Right lobe of liver (tissue), 6 donors: ENCODE measurements at regions not wholly inside any gene's neighbourhood (a gene's known extent, or its start where the extent isn't known, plus 50 kb on each side); places are given as distances from the start of the nearest gene placed in this dataset.

Source experiments
- ATAC-seq, 4 donors: fragments of 200-7000 bp; cut with Tn5 transposase; one replicate each; pipeline ENCODE4 v1.9.1; 2020; ENCODE audit warnings: mild to moderate bottlenecking in 4 of 4, moderate library complexity in 4 of 4
- DNase-seq, 3 donors: peaks; one replicate each; pipeline ENCODE4 v3.0.0-alpha.2; 2020
- H3K27ac ChIP-seq, 3 donors: fragments of 200-600 bp; one replicate each; pipeline ENCODE4 v1.8.0; 2022
- H3K27me3 ChIP-seq, 2 donors: fragments of 200-600 bp; one replicate each; pipeline ENCODE4 v1.8.0; 2022
- H3K36me3 ChIP-seq, 4 donors: fragments of 200-600 bp; sonication (generic) in 1 of 4; one replicate each; pipeline versions ENCODE4 v1.5.1 to v1.8.0; 2017 to 2022; ENCODE audit warnings: control low read depth in 1 of 4
- H3K4me1 ChIP-seq, 4 donors: fragments of 200-600 bp; sonication (generic) in 1 of 4; one replicate each; pipeline versions ENCODE4 v1.5.1 to v1.8.0; 2017 to 2022; ENCODE audit warnings: control low read depth in 1 of 4
- H3K4me3 ChIP-seq, 3 donors: fragments of 200-600 bp; one replicate each; pipeline ENCODE4 v1.8.0; 2022
- H3K9me3 ChIP-seq, 4 donors: fragments of 200-600 bp; sonication (generic) in 1 of 4; one replicate each; pipeline versions ENCODE4 v1.5.1 to v1.8.0; 2017 to 2022; ENCODE audit warnings: control low read depth in 1 of 4
- CTCF ChIP-seq, 4 donors: fragments of 200-600 bp in 3 of 4; fragments of 450-650 bp in 1 of 4; IDR thresholded peaks; one replicate each; pipeline versions ENCODE4 v1.5.1 to v1.8.0; 2016 to 2022; ENCODE audit warnings: antibody characterized with exemption in 4 of 4, mild to moderate bottlenecking in 2 of 4
- POLR2A ChIP-seq: fragments of 450-650 bp; IDR thresholded peaks from one replicate; pipeline ENCODE4 v1.6.1; 2017; ENCODE audit warnings: antibody characterized with exemption, mild to moderate bottlenecking
- WGBS: methylation state at CpG from one replicate; pipeline ENCODE4 v1.1.6; 2018; ENCODE audit warnings: low coverage, low lambda C conversion rate; ENCODE audit not compliant: insufficient coverage; ENCODE audit errors: missing lambda C conversion rate; 5-methylcytosine and 5-hydroxymethylcytosine counted together
- intact Hi-C, 2 donors: fragments of 100-400 bp; cut with DNase I; formaldehyde crosslinking; loops; one replicate each; pipeline versions ENCODE4 v1.11.2 to v1.14.1; 2022
- donor health status: DM: no; HTN: yes; CAD: no.
- donor health status: DM: no; HTN: no; CAD: no.
- donor health status: DM: no; HTN: no; CAD: no.
- donor health status: DM: no; HTN: yes; CAD: no.
- donor health status: DM: no; HTN: yes; CAD: no.

DNA sequence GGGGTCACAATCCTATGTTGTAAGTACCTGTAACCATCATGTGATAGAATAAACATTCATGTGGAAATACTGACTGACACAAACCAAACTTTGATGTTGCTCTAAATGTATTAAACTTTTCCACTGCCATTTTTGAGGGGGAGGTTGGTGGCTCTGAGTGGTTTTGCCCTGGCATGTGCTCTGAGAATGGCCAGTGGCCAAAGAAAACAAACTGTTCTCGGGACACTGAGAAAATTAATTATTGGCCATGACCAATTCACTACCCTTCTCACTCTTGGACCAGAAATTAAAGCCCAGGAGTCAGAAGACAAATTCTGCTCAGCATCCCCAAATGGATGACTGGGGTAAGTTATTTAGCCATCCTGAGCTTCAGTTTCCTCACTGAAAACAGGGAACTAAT, 195.9 kb downstream of the XPNPEP1 start:
- intact Hi-C loops = no loop called here

DNA sequence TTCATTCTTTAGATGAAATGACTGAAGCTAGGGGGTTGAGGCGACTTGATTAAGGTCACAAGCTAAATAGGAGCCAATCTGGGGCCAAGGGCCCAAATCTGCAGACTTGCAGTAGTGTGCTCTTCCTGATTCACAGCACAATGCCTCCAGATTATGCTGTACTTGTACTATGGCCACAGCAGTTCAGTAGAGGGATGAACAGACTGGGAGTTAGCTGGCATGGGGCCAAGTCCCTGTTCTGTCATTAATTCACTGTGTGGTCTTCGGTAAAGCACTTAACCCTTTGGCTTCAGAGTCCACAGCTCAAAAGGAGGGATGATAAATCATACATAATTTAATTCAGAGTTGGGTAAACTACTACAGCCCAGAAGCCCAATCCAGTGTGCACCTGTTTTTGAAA, 196.8 kb downstream of the XPNPEP1 start:
- Histone ChIP-seq H3K4me3 (no peak overlapping the region), H3K27ac (no peak overlapping the region), H3K9me3 (no peaks in the 10 kb centered on the region), H3K4me1 (no peaks in the 10 kb centered on the region), H3K36me3 (no peaks in the 10 kb centered on the region), H3K27me3 (no peaks in the 10 kb centered on the region)
- WGBS = 26% methylated on average over 2 of the region's 2 CpGs
- no peak for DNase-seq
- intact Hi-C loops = no loop called here
- TF ChIP-seq CTCF (IDR thresholded peaks at IDR 0.05) (no peak), POLR2A (no peak)
- ATAC-seq = no peak

More for the DNA sequence above, 195.9 kb downstream of the XPNPEP1 start:
- Histone ChIP-seq H3K27ac (no peak overlapping the region), H3K9me3 (no peaks in the 10 kb centered on the region), H3K27me3 (no peaks in the 10 kb centered on the region), H3K36me3 (no peaks in the 10 kb centered on the region), H3K4me3 (no peak overlapping the region), H3K4me1 (no peaks in the 10 kb centered on the region)
- ATAC-seq (no peak), DNase-seq (no peak)
- WGBS = 0% methylated on average over 1 of the region's 1 CpG
- TF ChIP-seq POLR2A (no peak), CTCF (IDR thresholded peaks at IDR 0.05) (no peak)

DNA sequence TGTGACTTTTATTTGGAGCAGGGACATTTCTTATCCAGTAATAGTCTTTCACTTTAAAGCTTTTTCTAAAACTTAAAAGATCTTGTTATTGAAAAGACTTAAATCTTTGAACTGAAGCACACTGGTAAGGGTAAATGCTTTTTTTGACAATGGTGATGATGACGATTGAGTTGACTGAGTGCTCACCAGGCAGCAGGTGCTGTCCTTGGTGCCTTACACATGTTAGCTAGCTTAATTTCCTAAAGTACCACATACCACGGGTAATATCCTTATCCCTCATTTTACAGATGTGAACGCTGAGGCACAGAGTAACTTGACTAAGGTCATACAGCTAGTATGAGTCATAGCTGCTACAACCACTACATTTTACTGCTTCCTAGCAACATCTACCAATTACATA, 200.0 kb downstream of the XPNPEP1 start:
- Histone ChIP-seq H3K4me3 (no peak overlapping the region), H3K4me1 (no peaks in the 10 kb centered on the region), H3K27ac (no peak overlapping the region), H3K27me3 (no peaks in the 10 kb centered on the region), H3K36me3 (no peaks in the 10 kb centered on the region), H3K9me3 (no peaks in the 10 kb centered on the region)
- WGBS = 32% methylated on average over 3 of the region's 3 CpGs
- intact Hi-C loops = no loop called here
- ATAC-seq (no peak), DNase-seq (no peak)
- no peak for TF ChIP-seq CTCF (IDR thresholded peaks at IDR 0.05)
- TF ChIP-seq POLR2A = no peak

DNA sequence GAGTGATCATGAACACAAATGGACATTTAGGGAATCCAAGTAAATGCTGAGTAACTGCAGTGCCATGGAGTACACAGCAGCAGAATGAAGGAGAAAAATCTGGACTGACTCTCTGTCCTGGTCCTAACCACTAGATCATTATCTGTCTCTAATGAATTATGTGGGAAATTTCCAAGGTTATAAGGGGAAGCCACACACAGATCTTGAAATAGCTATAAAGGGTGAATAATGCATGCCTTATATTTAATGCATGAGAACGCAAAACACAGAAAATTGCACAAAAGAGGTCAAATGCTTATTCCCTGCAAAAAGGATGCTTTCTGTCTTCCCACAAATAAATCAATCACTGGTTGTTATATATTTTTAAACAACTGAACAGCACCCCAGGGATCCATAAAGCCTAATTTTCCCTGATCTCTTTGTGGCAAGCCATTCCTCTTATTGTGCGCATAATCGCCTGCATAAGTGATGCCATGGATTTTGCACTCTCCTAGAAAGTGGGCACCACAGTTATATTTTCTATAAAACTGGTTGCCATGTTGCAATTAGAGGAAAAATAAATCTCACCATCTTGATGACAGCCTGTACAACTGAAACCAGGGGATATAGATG, 201.8 kb downstream of the XPNPEP1 start:
- no peak for ATAC-seq
- Histone ChIP-seq H3K36me3 (no peaks in the 10 kb centered on the region), H3K27me3 (no peaks in the 10 kb centered on the region), H3K4me1 (no peaks in the 10 kb centered on the region), H3K4me3 (no peak overlapping the region), H3K27ac (no peak overlapping the region), H3K9me3 (no peaks in the 10 kb centered on the region)
- TF ChIP-seq CTCF (IDR thresholded peaks at IDR 0.05) (no peak), POLR2A (no peak)
- DNase-seq = no peak
- intact Hi-C loops = no loop called here
- whole genome bisulfite sequencing = 92% methylated on average over 3 of the region's 3 CpGs
